ENCODE measurements at regions not wholly inside any gene's neighbourhood (a gene's known extent, or its start where the extent isn't known, plus 50 kb on each side); places are given as distances from the start of the nearest gene placed in this dataset.

DNA sequence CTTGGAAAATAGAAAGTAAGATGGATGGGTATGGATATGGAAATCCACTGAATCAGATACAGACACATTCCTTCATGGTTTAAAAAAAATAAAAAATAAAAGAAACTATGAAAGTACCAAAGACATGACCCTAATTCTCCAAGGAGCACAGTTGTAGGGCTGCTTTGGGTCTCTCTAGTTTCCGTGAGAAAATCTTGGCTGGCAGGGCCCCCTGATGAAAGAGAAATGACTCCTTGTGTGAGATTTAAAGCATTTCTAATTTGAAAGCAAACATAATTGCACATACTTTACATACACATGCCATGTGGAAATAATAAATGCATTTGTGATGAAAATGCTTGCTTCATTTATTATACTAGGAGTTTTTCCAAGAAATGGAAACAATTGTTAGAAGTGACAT is 593.9 kb upstream of the BTBD3 start:
- DNase-seq (no peak), ATAC-seq (no peak)
- Histone ChIP-seq H3K36me3 (no peaks in the 10 kb centered on the region), H3K27me3 (no peaks in the 10 kb centered on the region), H3K4me3 (no peak overlapping the region), H3K9me3 (peaks cover 0 to 19% (median 2%) of the 10 kb centered on the region in 12 donors), H3K4me1 (no peaks in the 10 kb centered on the region), H3K27ac (no peak overlapping the region)
- intact Hi-C loops (cut with DNase I): no loop called here
- TF ChIP-seq, protein P1, sequence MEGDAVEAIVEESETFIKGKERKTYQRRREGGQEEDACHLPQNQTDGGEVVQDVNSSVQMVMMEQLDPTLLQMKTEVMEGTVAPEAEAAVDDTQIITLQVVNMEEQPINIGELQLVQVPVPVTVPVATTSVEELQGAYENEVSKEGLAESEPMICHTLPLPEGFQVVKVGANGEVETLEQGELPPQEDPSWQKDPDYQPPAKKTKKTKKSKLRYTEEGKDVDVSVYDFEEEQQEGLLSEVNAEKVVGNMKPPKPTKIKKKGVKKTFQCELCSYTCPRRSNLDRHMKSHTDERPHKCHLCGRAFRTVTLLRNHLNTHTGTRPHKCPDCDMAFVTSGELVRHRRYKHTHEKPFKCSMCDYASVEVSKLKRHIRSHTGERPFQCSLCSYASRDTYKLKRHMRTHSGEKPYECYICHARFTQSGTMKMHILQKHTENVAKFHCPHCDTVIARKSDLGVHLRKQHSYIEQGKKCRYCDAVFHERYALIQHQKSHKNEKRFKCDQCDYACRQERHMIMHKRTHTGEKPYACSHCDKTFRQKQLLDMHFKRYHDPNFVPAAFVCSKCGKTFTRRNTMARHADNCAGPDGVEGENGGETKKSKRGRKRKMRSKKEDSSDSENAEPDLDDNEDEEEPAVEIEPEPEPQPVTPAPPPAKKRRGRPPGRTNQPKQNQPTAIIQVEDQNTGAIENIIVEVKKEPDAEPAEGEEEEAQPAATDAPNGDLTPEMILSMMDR (IDR thresholded peaks at IDR 0.05): no peak
- TF ChIP-seq POLR2A (IDR thresholded peaks at IDR 0.05): no peak
- 70 to 82% (median 75%) methylated on average over 1 of the region's 1 CpG for WGBS, 4 donors

DNA sequence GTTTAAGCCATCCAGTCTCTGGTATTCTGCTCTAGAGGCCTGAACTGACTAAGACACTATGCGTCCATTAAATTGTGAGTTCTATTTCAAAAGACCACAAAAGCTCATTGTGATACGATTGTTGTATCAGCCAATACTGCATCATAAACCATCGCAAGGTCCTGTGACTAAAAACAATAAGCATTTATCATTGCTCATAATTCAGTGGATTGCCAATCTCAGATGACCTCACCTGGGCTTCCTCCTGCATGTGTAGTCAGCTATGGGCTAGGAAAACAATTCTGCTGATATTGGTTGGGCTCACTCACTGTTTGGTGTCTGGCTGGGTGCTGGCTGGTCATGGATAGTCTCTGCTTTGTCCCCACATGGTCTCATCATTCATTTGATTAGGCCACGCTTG is 592.7 kb upstream of the BTBD3 start:
- WGBS, 4 donors: 92 to 95% (median 93%) methylated on average over 4 of the region's 4 CpGs
- Histone ChIP-seq H3K9me3 (peaks cover 0 to 19% (median 2%) of the 10 kb centered on the region in 12 donors), H3K36me3 (no peaks in the 10 kb centered on the region), H3K27ac (no peak overlapping the region), H3K4me3 (no peak overlapping the region), H3K4me1 (no peaks in the 10 kb centered on the region), H3K27me3 (no peaks in the 10 kb centered on the region)
- intact Hi-C loops (cut with DNase I): no loop called here
- DNase-seq (no peak), ATAC-seq (no peak)
- TF ChIP-seq POLR2A (IDR thresholded peaks at IDR 0.05): no peak
- TF ChIP-seq, protein P1 (IDR thresholded peaks at IDR 0.05): no peak

DNA sequence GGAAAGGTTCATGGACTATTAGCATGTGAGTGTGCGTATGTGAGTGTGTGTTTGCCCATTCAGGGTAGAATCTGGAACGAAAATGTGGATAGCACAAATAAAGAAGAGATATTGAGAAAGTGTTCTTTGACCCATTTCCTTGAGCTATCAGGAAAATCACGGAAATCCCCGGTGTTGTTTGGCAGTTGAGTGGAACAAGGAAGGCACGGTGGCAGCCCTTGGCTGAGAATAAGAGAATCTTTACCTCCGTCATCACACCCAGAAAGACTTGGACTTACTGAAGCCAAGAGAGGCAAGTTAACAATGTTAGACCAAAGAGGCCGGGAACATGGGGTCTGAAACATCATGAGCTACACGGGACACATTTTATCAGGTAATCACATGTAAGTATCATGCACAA is 588.9 kb upstream of the BTBD3 start:
- intact Hi-C loops (cut with DNase I): no loop called here
- Histone ChIP-seq H3K27me3 (no peaks in the 10 kb centered on the region), H3K4me3 (no peak overlapping the region), H3K36me3 (no peaks in the 10 kb centered on the region), H3K4me1 (no peaks in the 10 kb centered on the region), H3K27ac (no peak overlapping the region), H3K9me3 (no peaks in the 10 kb centered on the region)
- 84 to 87% (median 86%) methylated on average over 8 of the region's 8 CpGs for WGBS, 4 donors
- DNase-seq (no peak), ATAC-seq (no peak)
- TF ChIP-seq POLR2A (IDR thresholded peaks at IDR 0.05): no peak
- TF ChIP-seq, protein P1 (IDR thresholded peaks at IDR 0.05): no peak

DNA sequence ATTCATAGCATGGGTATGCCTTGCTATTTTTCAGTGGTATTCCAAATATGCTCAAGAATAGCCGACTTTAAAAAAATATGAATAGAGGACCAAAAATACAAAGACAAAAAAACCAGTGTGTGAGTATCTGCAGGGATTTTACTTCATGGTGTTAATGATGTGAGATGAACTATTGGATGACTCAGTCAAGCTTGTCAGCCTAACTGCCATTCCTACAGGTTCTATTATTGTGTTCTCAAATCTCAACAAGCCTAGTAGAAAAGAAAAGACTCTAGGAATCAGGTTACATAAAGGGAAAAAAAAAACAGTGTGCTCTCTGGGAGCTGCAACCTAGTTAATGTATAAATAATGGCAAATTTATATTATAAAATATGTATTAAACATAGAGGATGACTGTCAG is 588.4 kb upstream of the BTBD3 start:
- Histone ChIP-seq H3K9me3 (no peaks in the 10 kb centered on the region), H3K36me3 (no peaks in the 10 kb centered on the region), H3K27me3 (no peaks in the 10 kb centered on the region), H3K4me3 (no peak overlapping the region), H3K4me1 (no peaks in the 10 kb centered on the region), H3K27ac (no peak overlapping the region)
- intact Hi-C loops (cut with DNase I): no loop called here
- 82 to 93% (median 89%) methylated on average over 1 of the region's 1 CpG for WGBS, 4 donors
- DNase-seq: no peak
- no peak for ATAC-seq
- TF ChIP-seq, protein P1 (IDR thresholded peaks at IDR 0.05): no peak
- no peak for TF ChIP-seq POLR2A (IDR thresholded peaks at IDR 0.05)
